Activated naive CD4-positive, alpha-beta T cell treated with anti-CD3 and anti-CD28 coated beads for 36 hours (primary cell): ENCODE measurements at regions not wholly inside any gene's neighbourhood (a gene's known extent, or its start where the extent isn't known, plus 50 kb on each side); places are given as distances from the start of the nearest gene placed in this dataset.
"Not testable (repeated sequence)": the region's sequence is repeated elsewhere in the genome, so short reads cannot be mapped to it uniquely, and the experiment has no call there.

Experiments
- CTCF ChIA-PET: fragments of 350-600 bp; sonication (Branson Sonifier 250); formaldehyde crosslinking; loops from one replicate; lab custom pipeline; 2021; ENCODE audit warnings: antibody characterized with exemption; lab: Charles Lee
- DNase-seq: peaks from one replicate; pipeline ENCODE4 v3.0.0-alpha.2; 2020
- H3K27ac Mint-ChIP-seq: one replicate; pipeline ENCODE4 v1.8.0; 2021; ENCODE audit warnings: mild to moderate bottlenecking, mixed read lengths
- H3K27me3 Mint-ChIP-seq: one replicate; pipeline ENCODE4 v1.8.0; 2021; ENCODE audit warnings: low read depth, mixed read lengths
- H3K36me3 Mint-ChIP-seq: one replicate; pipeline ENCODE4 v1.8.0; 2021; ENCODE audit warnings: low read depth, mixed read lengths
- H3K4me1 Mint-ChIP-seq: one replicate; pipeline ENCODE4 v1.8.0; 2021; ENCODE audit warnings: low read depth, mixed read lengths
- H3K4me3 Mint-ChIP-seq: one replicate; pipeline ENCODE4 v1.8.0; 2021; ENCODE audit warnings: mild to moderate bottlenecking, moderate library complexity, mixed read lengths
- H3K9me3 Mint-ChIP-seq: one replicate; pipeline ENCODE4 v1.8.0; 2021; ENCODE audit warnings: mixed read lengths
- intact Hi-C: fragments of 100-400 bp; cut with micrococcal nuclease; formaldehyde crosslinking; loops from one replicate; pipeline ENCODE4 v1.15.1; 2023

DNA sequence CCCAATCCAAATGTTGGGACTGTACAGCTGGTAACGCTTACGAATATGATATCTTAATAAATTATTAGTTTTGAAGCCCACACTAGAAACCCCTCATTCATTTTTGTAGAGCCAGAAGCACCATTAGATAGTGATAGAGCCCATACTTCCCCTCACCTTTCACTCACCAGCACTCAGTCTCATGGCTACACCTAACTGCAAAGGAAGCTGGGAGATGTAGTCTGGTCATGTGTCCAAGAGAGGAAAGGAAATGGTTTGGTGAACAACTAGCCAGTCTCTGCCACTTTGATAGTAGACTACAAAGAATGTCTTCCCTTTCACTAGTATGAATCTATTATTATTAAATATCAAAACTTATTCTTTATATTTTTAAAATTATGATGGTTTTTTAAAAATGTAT, 77.1 kb upstream of the EGFL6 start:
- H3K9me3 Mint-ChIP-seq = no peaks in the 10 kb centered on the region
- H3K36me3 Mint-ChIP-seq = no peaks in the 10 kb centered on the region
- H3K4me3 Mint-ChIP-seq = no peak overlapping the region
- H3K27ac Mint-ChIP-seq = no peak overlapping the region
- peaks cover 9% of the 10 kb centered on the region for H3K4me1 Mint-ChIP-seq
- DNase-seq = no peak
- CTCF ChIA-PET = interaction anchor here (2.2 kb wide), 1 partner anchor 546 kb away, joined by 13 read pairs; no protein-coding TSS in a partner anchor
- no peaks in the 10 kb centered on the region for H3K27me3 Mint-ChIP-seq
- intact Hi-C loops = no loop called here

- Mint-ChIP-seq H3K27me3 (no peaks in the 10 kb centered on the region), H3K4me1 (peaks cover 13% of the 10 kb centered on the region), H3K27ac (no peak overlapping the region), H3K9me3 (no peaks in the 10 kb centered on the region), H3K36me3 (no peaks in the 10 kb centered on the region), H3K4me3 (no peak overlapping the region)
- intact Hi-C loops = no loop called here
- CTCF ChIA-PET = interaction anchor here (2.2 kb wide), 1 partner anchor 545 kb away, joined by 13 read pairs; no protein-coding TSS in a partner anchor
- DNase-seq = no peak
Measured at GRCh38 chrX:13491061-13491460, 78.3 kb upstream of the EGFL6 start.

DNA sequence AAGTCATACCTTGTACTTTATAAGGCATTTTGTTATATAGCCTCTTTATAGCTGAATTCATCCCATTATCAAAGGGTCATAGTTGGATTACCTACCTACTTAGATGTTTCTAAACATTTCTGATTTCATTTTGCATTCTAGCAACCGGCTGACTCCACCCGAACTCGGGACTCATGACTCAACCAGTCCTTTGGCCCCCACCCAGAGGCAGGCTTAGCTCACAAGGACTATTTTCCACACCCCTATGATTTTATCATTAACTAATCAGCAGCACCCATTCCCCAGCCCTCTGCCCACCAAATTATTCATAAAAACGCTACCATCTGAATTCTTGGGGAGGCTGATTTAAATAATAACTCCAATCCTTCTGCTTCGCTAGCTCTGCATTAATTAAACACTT, 79.9 kb upstream of the EGFL6 start:
- CTCF ChIA-PET = interaction anchor here (1.3 to 3.8 kb wide), 3 partner anchors 190 to 543 kb away, joined by 3 to 37 read pairs (median 36); no protein-coding TSS in a partner anchor
- intact Hi-C loops = loop anchor here (5.0 to 10.0 kb wide), 2 partner anchors 232 to 695 kb away; partner anchors contain the start of gene PRPS2
- no peaks in the 10 kb centered on the region for H3K27me3 Mint-ChIP-seq
- no peak overlapping the region for H3K27ac Mint-ChIP-seq
- DNase-seq = no peak
- peaks cover 16% of the 10 kb centered on the region for H3K4me1 Mint-ChIP-seq
- H3K4me3 Mint-ChIP-seq = no peak overlapping the region
- H3K9me3 Mint-ChIP-seq = no peaks in the 10 kb centered on the region
- no peaks in the 10 kb centered on the region for H3K36me3 Mint-ChIP-seq

DNA sequence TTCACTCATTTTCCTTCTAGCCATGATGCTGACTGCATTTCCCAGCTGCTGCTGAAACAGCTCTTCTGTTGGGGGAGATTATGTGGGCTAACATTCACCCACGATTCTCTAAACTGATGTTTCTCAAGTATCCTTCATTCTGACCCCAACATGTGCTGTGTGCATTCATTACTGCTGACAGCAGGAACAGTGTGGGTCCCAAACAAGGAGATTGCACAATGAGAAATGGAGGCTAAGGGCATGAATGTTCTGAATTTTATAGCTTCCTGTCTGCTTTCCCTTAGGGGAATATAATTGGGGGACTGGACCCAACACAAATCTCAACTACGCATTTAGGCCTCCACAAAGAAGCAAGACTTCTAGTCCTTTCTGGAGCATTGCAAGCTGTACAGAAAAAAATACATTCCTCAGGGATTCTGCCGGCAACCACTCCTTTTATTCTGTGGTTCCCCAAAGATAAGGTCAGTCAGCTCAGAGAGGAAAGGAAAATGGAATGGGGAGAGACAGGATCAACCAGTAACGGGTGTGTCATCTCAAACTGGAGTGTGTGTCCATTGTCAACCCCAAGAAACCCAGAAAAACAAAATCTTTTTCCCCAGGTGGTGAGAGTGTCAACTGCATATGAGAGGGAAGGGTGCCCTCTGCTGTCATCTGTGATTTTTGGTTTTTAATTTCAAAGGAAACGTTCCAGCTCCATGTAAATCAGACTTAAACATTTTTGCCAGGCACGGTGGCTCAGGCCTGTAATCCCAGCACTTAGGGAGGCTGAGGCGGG, 81.5 kb upstream of the EGFL6 start:
- peaks cover 16% of the 10 kb centered on the region for H3K4me1 Mint-ChIP-seq
- no peaks in the 10 kb centered on the region for H3K9me3 Mint-ChIP-seq
- H3K27ac Mint-ChIP-seq = peak overlapping the region; percentile 68
- CTCF ChIA-PET = interaction anchor here (0.6 to 3.8 kb wide), 20 partner anchors 11 to 681 kb away, joined by 3 to 37 read pairs (median 4); no protein-coding TSS in a partner anchor
- no peaks in the 10 kb centered on the region for H3K27me3 Mint-ChIP-seq
- no peak overlapping the region for H3K4me3 Mint-ChIP-seq
- intact Hi-C loops = loop anchor here (1.0 to 10.0 kb wide), 5 partner anchors 231 to 693 kb away; partner anchors contain the start of gene PRPS2
- peak; percentile 58 for DNase-seq
- H3K36me3 Mint-ChIP-seq = no peaks in the 10 kb centered on the region

GRCh38 chrX:13485167-13485566, 84.2 kb upstream of the EGFL6 start:
- CTCF ChIA-PET = interaction anchor here (0.7 to 1.4 kb wide), 2 partner anchors 315 to 538 kb away, joined by 4 to 6 read pairs; no protein-coding TSS in a partner anchor
- no peak overlapping the region for H3K4me3 Mint-ChIP-seq
- H3K4me1 Mint-ChIP-seq = peaks cover 16% of the 10 kb centered on the region
- no peak overlapping the region for H3K27ac Mint-ChIP-seq
- DNase-seq = no peak
- H3K9me3 Mint-ChIP-seq = no peaks in the 10 kb centered on the region
- H3K27me3 Mint-ChIP-seq = no peaks in the 10 kb centered on the region
- intact Hi-C loops = loop anchor here (5.0 to 10.0 kb wide), 2 partner anchors 228 to 690 kb away; partner anchors contain the start of gene PRPS2
- no peaks in the 10 kb centered on the region for H3K36me3 Mint-ChIP-seq

DNA sequence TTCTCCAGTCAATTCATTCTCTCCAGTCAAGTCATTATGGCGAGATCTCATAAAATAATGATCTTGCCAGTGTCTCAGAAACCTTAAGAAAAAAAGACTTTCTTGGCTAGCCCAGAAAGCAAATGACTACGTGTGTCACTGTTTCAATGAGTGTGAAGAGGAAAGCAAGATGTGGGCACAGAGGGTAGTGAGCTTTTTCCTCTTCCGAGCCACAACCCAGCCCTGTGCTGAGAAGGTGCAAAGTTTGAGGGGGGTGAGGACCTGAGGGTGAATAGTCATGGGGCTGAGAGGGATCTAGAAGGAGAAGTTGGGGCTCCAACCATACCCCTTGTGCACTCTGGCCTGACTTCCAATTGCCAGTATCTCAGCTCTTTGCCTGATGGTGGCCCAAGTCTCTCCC, 85.6 kb upstream of the EGFL6 start:
- no peaks in the 10 kb centered on the region for H3K27me3 Mint-ChIP-seq
- CTCF ChIA-PET = interaction anchor here (0.6 to 2.9 kb wide), 2 partner anchors 10 to 537 kb away, joined by 3 to 14 read pairs; no protein-coding TSS in a partner anchor
- intact Hi-C loops = loop anchor here (10.0 kb wide), 1 partner anchor 689 kb away; the partner anchor contains the start of gene PRPS2
- no peak for DNase-seq
- H3K4me3 Mint-ChIP-seq = no peak overlapping the region
- no peak overlapping the region for H3K27ac Mint-ChIP-seq
- H3K9me3 Mint-ChIP-seq = no peaks in the 10 kb centered on the region
- no peaks in the 10 kb centered on the region for H3K36me3 Mint-ChIP-seq
- peaks cover 16% of the 10 kb centered on the region for H3K4me1 Mint-ChIP-seq

DNA sequence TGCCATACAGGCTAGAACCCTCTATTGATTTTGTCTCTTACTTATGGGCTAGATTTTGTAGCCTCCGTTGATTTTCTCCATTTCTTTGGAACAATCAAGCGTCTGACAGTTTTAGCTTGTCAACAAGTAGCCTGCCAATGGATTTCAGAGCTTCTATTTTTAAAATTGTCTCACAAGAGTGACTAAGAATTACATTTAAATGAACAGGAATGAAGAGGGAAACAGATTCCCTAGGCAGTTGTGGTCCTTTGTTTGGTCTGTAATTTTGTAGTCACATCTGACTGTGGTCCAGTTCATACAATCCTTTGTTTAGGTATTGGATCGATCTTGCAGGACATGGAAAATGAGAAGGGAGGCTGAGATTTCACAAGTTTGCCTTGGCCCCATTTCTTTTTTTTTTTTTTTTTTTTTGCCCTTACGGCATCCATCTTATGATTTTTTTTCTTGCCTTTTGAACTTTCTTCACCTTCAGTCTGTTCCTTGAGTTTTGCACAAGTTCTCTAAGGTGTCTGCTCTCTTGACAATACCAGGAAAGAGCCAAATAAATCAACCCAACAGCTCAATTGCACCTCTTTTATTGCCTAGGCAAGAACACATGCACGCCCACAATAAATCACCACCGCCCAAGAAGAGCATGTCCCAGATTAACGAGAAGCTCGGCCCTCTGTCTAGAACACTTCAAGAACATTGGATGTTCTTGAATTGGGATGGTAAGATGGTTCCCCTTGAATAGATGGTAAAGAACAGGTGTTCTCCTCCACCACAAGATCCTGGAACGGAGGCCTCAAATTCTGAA, 86.5 kb upstream of the EGFL6 start:
- Mint-ChIP-seq H3K4me3 (no peak overlapping the region), H3K27me3 (no peaks in the 10 kb centered on the region), H3K36me3 (no peaks in the 10 kb centered on the region), H3K9me3 (no peaks in the 10 kb centered on the region), H3K4me1 (peaks cover 12% of the 10 kb centered on the region), H3K27ac (no peak overlapping the region)
- DNase-seq = no peak
- intact Hi-C loops = loop anchor here (10.0 kb wide), 1 partner anchor 688 kb away; the partner anchor contains the start of gene PRPS2
- CTCF ChIA-PET = interaction anchor here (0.6 to 2.9 kb wide), 2 partner anchors 9 to 536 kb away, joined by 3 to 14 read pairs; no protein-coding TSS in a partner anchor

GRCh38 chrX:13480780-13481179, 88.6 kb upstream of the EGFL6 start:
- H3K27ac Mint-ChIP-seq, H3K4me1 Mint-ChIP-seq, DNase-seq, H3K4me3 Mint-ChIP-seq, H3K27me3 Mint-ChIP-seq, H3K36me3 Mint-ChIP-seq, H3K9me3 Mint-ChIP-seq, CTCF ChIA-PET: not testable (repeated sequence)
- intact Hi-C loops = loop anchor here (10.0 kb wide), 1 partner anchor 686 kb away; the partner anchor contains the start of gene PRPS2

DNA sequence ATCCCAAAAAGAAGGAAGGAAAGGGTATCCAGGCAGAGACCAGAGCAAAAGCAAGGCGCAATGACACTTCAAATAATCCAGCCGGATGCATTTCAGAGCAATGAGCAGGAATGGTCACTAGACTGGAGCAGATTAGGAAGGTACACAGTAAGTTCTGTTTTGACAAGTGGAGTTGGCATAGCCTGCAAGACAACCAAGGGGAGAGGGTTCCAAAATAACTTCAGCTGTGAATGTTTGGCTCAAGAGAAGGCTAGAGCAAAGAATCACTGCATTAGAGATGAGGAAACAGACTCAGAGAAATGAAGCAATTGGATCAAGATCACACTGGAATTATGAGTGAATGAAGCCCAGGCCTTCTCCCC, 90.0 kb upstream of the EGFL6 start:
- H3K9me3 Mint-ChIP-seq = no peaks in the 10 kb centered on the region
- H3K4me3 Mint-ChIP-seq = no peak overlapping the region
- intact Hi-C loops = no loop called here
- no peaks in the 10 kb centered on the region for H3K27me3 Mint-ChIP-seq
- H3K27ac Mint-ChIP-seq = no peak overlapping the region
- peaks cover 3% of the 10 kb centered on the region for H3K4me1 Mint-ChIP-seq
- no peak for DNase-seq
- no peaks in the 10 kb centered on the region for H3K36me3 Mint-ChIP-seq
- CTCF ChIA-PET = no interaction called here

DNA sequence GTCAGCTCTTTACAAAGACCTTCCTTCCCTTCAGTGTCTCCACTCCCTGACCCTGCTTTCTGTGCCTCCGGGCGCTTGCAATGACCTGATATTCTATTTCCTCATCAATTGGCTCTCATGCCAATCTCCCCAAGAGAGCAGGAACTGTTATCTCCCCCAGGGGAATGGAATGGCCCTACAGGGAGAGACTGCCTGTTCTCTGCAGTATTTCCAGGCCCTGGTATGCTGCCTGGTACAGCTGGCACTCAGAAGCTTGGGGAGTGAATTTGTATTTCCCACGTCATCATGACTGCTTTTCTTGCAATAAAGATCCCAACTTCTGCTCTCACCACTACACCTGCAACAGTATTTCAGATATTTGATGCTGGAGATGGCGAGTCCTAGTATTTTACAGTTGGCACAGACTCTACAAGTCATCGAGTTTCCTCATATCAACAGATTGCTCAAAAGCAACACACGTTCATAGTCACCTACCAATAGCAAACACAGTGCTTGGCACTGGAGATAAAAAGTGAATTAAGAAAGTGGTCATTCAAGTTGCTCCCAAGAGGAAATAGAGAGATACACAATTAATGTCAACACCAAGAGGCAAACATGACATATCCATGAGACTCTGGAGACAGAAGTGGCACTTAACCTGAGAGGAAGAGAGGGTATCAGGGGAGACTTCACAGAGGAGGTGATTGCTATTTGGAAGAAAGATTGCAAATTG, 90.5 kb upstream of the EGFL6 start:
- no peak overlapping the region for H3K4me3 Mint-ChIP-seq
- H3K9me3 Mint-ChIP-seq = no peaks in the 10 kb centered on the region
- intact Hi-C loops = no loop called here
- CTCF ChIA-PET = no interaction called here
- no peaks in the 10 kb centered on the region for H3K36me3 Mint-ChIP-seq
- no peak for DNase-seq
- H3K4me1 Mint-ChIP-seq = peaks cover 7% of the 10 kb centered on the region
- H3K27me3 Mint-ChIP-seq = no peaks in the 10 kb centered on the region
- H3K27ac Mint-ChIP-seq = no peak overlapping the region

- CTCF ChIA-PET = interaction anchor here (1.5 kb wide), 1 partner anchor 12 kb away, joined by 3 read pairs; no protein-coding TSS in a partner anchor
- Mint-ChIP-seq H3K27me3 (no peaks in the 10 kb centered on the region), H3K9me3 (no peaks in the 10 kb centered on the region), H3K4me1 (peaks cover 21% of the 10 kb centered on the region), H3K4me3 (no peak overlapping the region), H3K36me3 (no peaks in the 10 kb centered on the region), H3K27ac (no peak overlapping the region)
- DNase-seq = no peak
- intact Hi-C loops = no loop called here
Measured at GRCh38 chrX:13476384-13476783, 93.0 kb upstream of the EGFL6 start.
